T47D (cell line): ENCODE measurements at regions not wholly inside any gene's neighbourhood (a gene's known extent, or its start where the extent isn't known, plus 50 kb on each side); places are given as distances from the start of the nearest gene placed in this dataset.
A peak's percentile ranks its signal among the peaks of the same experiment; 100 is the strongest.

Experiments
- DNase-seq, 2 experiments: peaks; one replicate each; pipeline versions ENCODE4 v3.0.0 to v3.0.0-alpha.2; 2011 to 2012; ENCODE audit warnings: low read depth in 1 of 2, low spot score in 1 of 2
- JUND ChIP-seq: IDR thresholded peaks from 2 replicates; pipeline ENCODE4 v1.6.1; 2012; ENCODE audit warnings: low read depth
- in situ Hi-C: cut with HindIII; loops from 2 replicates; pipeline ENCODE4 v1.10.0; 2016; ENCODE audit warnings: low sequenced_read_pairs, low pct_unique_long_range_greater_than_20kb

- in situ Hi-C loops, result no loop called here
These were observed 122.7 kb upstream of the PRNP start for GRCh38 chr20:4563534-4563933.

GRCh38 chr20:4563031-4563430 is 123.2 kb upstream of the PRNP start:
- no peak for DNase-seq
- in situ Hi-C loops, result no loop called here
- no peak for TF ChIP-seq JUND

More at GRCh38 chr20:4563534-4563933, 122.7 kb upstream of the PRNP start:
- DNase-seq, result peak; percentile 44 to 79
- no peak for TF ChIP-seq JUND

GRCh38 chr20:4560667-4561066 is 125.6 kb upstream of the PRNP start:
- TF ChIP-seq JUND, result no peak
- DNase-seq, result no peak
- in situ Hi-C loops, result no loop called here

- in situ Hi-C loops, result no loop called here
- DNase-seq, result no peak
- no peak for TF ChIP-seq JUND
These were observed 126.3 kb upstream of the PRNP start for GRCh38 chr20:4559906-4560305.

GRCh38 chr20:4559106-4559505 is 127.2 kb upstream of the PRNP start:
- no peak for TF ChIP-seq JUND
- no peak for DNase-seq
- in situ Hi-C loops, result no loop called here

GRCh38 chr20:4556781-4557180 is 129.5 kb upstream of the PRNP start:
- in situ Hi-C loops, result no loop called here
- no peak for TF ChIP-seq JUND

GRCh38 chr20:4555188-4555890 is 130.9 kb upstream of the PRNP start:
- DNase-seq, result no peak
- in situ Hi-C loops, result no loop called here
- no peak for TF ChIP-seq JUND

More at GRCh38 chr20:4556781-4557180, 129.5 kb upstream of the PRNP start:
- no peak for DNase-seq

GRCh38 chr20:4554346-4554745 is 131.9 kb upstream of the PRNP start:
- in situ Hi-C loops, result no loop called here
- no peak for TF ChIP-seq JUND

GRCh38 chr20:4552075-4552640 is 134.1 kb upstream of the PRNP start:
- no peak for TF ChIP-seq JUND
- DNase-seq, result no peak
- in situ Hi-C loops, result no loop called here

More at GRCh38 chr20:4554346-4554745, 131.9 kb upstream of the PRNP start:
- no peak for DNase-seq

- DNase-seq, result no peak
- in situ Hi-C loops, result no loop called here
- no peak for TF ChIP-seq JUND
These were observed 135.5 kb upstream of the PRNP start for GRCh38 chr20:4550740-4551139.

GRCh38 chr20:4549711-4550259 is 136.5 kb upstream of the PRNP start:
- in situ Hi-C loops, result no loop called here
- DNase-seq, result no peak
- no peak for TF ChIP-seq JUND

- in situ Hi-C loops, result no loop called here
- TF ChIP-seq JUND, result no peak
- peak in 1 of 2 experiments; percentile 4 for DNase-seq
These were observed 137.7 kb upstream of the PRNP start for GRCh38 chr20:4548552-4548951.

GRCh38 chr20:4546786-4547185 is 139.5 kb upstream of the PRNP start:
- DNase-seq, result no peak
- no peak for TF ChIP-seq JUND
- in situ Hi-C loops, result no loop called here
